SK-N-SH treated with all-trans-retinoic acid at 6 μM for 48 hours (cell line): ENCODE measurements at regions not wholly inside any gene's neighbourhood (a gene's known extent, or its start where the extent isn't known, plus 50 kb on each side); places are given as distances from the start of the nearest gene placed in this dataset.

Experiments used
- ATAC-seq: fragments of 200-7000 bp; cut with Tn5 transposase; 3 replicates; pipeline ENCODE4 v1.9.1; 2020; ENCODE audit warnings: mild to moderate bottlenecking, moderate library complexity
- ARNTL ChIP-seq: fragments of 450-650 bp; formaldehyde crosslinking; IDR thresholded peaks from 2 replicates; pipeline ENCODE4 v1.5.0; 2020; ENCODE audit warnings: low read depth, mild to moderate bottlenecking, moderate library complexity, borderline replicate concordance
- BACH2 ChIP-seq: fragments of 250-450 bp; sonication (Bioruptor Pico); IDR thresholded peaks from 2 replicates; pipeline ENCODE4 v1.9.0; 2021; ENCODE audit warnings: mild to moderate bottlenecking, borderline replicate concordance
- CREB5 ChIP-seq: fragments of 250-450 bp; sonication (Bioruptor Pico); IDR thresholded peaks from 2 replicates; pipeline ENCODE4 v1.5.1; 2020; ENCODE audit warnings: low read depth, mild to moderate bottlenecking, moderate library complexity
- CSDC2 ChIP-seq: fragments of 250-450 bp; sonication (Bioruptor Pico); IDR thresholded peaks from 2 replicates; pipeline ENCODE4 v1.5.0; 2020; ENCODE audit warnings: mild to moderate bottlenecking, moderate library complexity
- ESRRG ChIP-seq: fragments of 250-450 bp; sonication (Bioruptor Pico); IDR thresholded peaks from 2 replicates; pipeline ENCODE4 v1.6.1; 2021; ENCODE audit warnings: mild to moderate bottlenecking
- GLIS3 ChIP-seq: fragments of 250-450 bp; sonication (Bioruptor Pico); IDR thresholded peaks from 2 replicates; pipeline ENCODE4 v1.5.0; 2020; ENCODE audit warnings: mild to moderate bottlenecking, moderate library complexity
- ISL1 ChIP-seq: fragments of 250-450 bp; sonication (Bioruptor Pico); IDR thresholded peaks from 2 replicates; pipeline ENCODE4 v2.1.2; 2022; ENCODE audit warnings: mild to moderate bottlenecking, moderate library complexity
- OSR1 ChIP-seq: fragments of 250-450 bp; sonication (Bioruptor Pico); IDR thresholded peaks from 2 replicates; pipeline ENCODE4 v1.8.0; 2022; ENCODE audit warnings: moderate library complexity, mild to moderate bottlenecking, inconsistent platforms
- POU6F1 ChIP-seq: fragments of 250-450 bp; sonication (Bioruptor Pico); IDR thresholded peaks from 2 replicates; pipeline ENCODE4 v1.8.0; 2021; ENCODE audit warnings: low read depth, mild to moderate bottlenecking, moderate library complexity, borderline replicate concordance
- RARB ChIP-seq: fragments of 250-450 bp; sonication (Bioruptor Pico); IDR thresholded peaks from 2 replicates; pipeline ENCODE4 v1.8.0; 2021; ENCODE audit warnings: mild to moderate bottlenecking, moderate library complexity
- SNAI2 ChIP-seq: fragments of 250-450 bp; sonication (Bioruptor Pico); IDR thresholded peaks from 2 replicates; pipeline ENCODE4 v1.5.0; 2020; ENCODE audit warnings: mild to moderate bottlenecking, moderate library complexity
- TCF4 ChIP-seq: fragments of 250-450 bp; sonication (Bioruptor Pico); IDR thresholded peaks from 2 replicates; pipeline ENCODE4 v1.8.0; 2021; ENCODE audit warnings: mild to moderate bottlenecking, moderate library complexity, borderline replicate concordance
- TOX ChIP-seq: fragments of 250-450 bp; sonication (Bioruptor Pico); IDR thresholded peaks from 2 replicates; pipeline ENCODE4 v1.8.0; 2021; ENCODE audit warnings: mild to moderate bottlenecking, moderate library complexity, borderline replicate concordance
- ZC3H10 ChIP-seq: fragments of 250-450 bp; sonication (Bioruptor Pico); IDR thresholded peaks from 2 replicates; pipeline ENCODE4 v1.5.1; 2021; ENCODE audit warnings: mild to moderate bottlenecking, moderate library complexity
- ZFP3 ChIP-seq: fragments of 250-450 bp; sonication (Bioruptor Pico); IDR thresholded peaks from 2 replicates; pipeline ENCODE4 v1.5.0; 2020; ENCODE audit warnings: mild to moderate bottlenecking, moderate library complexity
- ZFP30 ChIP-seq: fragments of 450-650 bp; formaldehyde crosslinking; IDR thresholded peaks from 2 replicates; pipeline ENCODE4 v1.5.0; 2022; ENCODE audit warnings: mild to moderate bottlenecking, moderate library complexity
- ZNF70 ChIP-seq: fragments of 450-650 bp; formaldehyde crosslinking; IDR thresholded peaks from 2 replicates; pipeline ENCODE4 v1.5.0; 2020; ENCODE audit warnings: mild to moderate bottlenecking, moderate library complexity
- ZNF8 ChIP-seq: fragments of 450-650 bp; formaldehyde crosslinking; IDR thresholded peaks from 2 replicates; pipeline ENCODE4 v1.5.0; 2020; ENCODE audit warnings: mild to moderate bottlenecking, moderate library complexity
- TF ChIP-seq, protein P1 (sequence below): fragments of 250-450 bp; sonication (Bioruptor Pico); IDR thresholded peaks from 2 replicates; pipeline ENCODE4 v1.5.0; 2020; ENCODE audit warnings: mild to moderate bottlenecking, moderate library complexity

- TF ChIP-seq GLIS3 (CRISPR knock-in tag): no peak
- no peak for TF ChIP-seq TOX
- TF ChIP-seq ISL1 (CRISPR knock-in tag): no peak
- no peak for TF ChIP-seq ZFP3 (CRISPR knock-in tag)
- no peak for TF ChIP-seq ZFP30
- TF ChIP-seq CSDC2 (CRISPR knock-in tag): no peak
- TF ChIP-seq ZNF70 (CRISPR knock-in tag): no peak
- TF ChIP-seq BACH2: no peak
- TF ChIP-seq, protein P1, sequence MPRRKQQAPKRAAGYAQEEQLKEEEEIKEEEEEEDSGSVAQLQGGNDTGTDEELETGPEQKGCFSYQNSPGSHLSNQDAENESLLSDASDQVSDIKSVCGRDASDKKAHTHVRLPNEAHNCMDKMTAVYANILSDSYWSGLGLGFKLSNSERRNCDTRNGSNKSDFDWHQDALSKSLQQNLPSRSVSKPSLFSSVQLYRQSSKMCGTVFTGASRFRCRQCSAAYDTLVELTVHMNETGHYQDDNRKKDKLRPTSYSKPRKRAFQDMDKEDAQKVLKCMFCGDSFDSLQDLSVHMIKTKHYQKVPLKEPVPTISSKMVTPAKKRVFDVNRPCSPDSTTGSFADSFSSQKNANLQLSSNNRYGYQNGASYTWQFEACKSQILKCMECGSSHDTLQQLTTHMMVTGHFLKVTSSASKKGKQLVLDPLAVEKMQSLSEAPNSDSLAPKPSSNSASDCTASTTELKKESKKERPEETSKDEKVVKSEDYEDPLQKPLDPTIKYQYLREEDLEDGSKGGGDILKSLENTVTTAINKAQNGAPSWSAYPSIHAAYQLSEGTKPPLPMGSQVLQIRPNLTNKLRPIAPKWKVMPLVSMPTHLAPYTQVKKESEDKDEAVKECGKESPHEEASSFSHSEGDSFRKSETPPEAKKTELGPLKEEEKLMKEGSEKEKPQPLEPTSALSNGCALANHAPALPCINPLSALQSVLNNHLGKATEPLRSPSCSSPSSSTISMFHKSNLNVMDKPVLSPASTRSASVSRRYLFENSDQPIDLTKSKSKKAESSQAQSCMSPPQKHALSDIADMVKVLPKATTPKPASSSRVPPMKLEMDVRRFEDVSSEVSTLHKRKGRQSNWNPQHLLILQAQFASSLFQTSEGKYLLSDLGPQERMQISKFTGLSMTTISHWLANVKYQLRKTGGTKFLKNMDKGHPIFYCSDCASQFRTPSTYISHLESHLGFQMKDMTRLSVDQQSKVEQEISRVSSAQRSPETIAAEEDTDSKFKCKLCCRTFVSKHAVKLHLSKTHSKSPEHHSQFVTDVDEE (CRISPR knock-in tag): no peak
- no peak for ATAC-seq
Measured at GRCh38 chr6:141704151-141704550, 428.6 kb upstream of the GJE1 start.

- TF ChIP-seq CSDC2 (CRISPR knock-in tag) (no peak), ZNF70 (CRISPR knock-in tag) (no peak), ZC3H10 (no peak), RARB (CRISPR knock-in tag) (no peak), ESRRG (CRISPR knock-in tag) (no peak), TCF4 (no peak), TOX (no peak), ISL1 (CRISPR knock-in tag) (no peak)
- ATAC-seq: no peak
Measured at GRCh38 chr6:141701732-141702131, 431.0 kb upstream of the GJE1 start.

DNA sequence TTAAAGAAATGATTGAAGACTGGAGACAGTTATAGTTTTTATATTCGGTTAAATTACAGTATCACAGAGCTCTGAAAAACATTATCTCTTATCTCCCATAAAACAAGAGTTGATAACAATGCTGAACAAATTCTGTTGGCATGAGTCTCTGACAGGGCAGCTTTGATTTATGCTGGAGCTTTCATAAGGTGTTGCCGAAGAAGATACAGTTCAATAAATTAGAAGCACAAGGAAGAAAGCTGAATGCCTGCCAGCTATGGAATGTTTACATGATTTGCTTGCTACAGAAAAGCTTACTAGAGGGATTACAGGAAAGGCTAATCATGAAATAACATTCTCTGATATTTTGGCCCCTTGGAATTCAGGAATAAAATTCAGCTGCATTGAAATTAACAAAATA is 431.9 kb upstream of the GJE1 start:
- no peak; the same call in 2 of the 3 replicates for ATAC-seq
- TF ChIP-seq CSDC2 (CRISPR knock-in tag) (no peak), ESRRG (CRISPR knock-in tag) (no peak), ZNF8 (CRISPR knock-in tag) (no peak), OSR1 (no peak), SNAI2 (no peak), TCF4 (no peak), RARB (CRISPR knock-in tag) (no peak), GLIS3 (CRISPR knock-in tag) (no peak), ZC3H10 (no peak), BACH2 (no peak), TOX (no peak)
- TF ChIP-seq, protein P1 (CRISPR knock-in tag): no peak

DNA sequence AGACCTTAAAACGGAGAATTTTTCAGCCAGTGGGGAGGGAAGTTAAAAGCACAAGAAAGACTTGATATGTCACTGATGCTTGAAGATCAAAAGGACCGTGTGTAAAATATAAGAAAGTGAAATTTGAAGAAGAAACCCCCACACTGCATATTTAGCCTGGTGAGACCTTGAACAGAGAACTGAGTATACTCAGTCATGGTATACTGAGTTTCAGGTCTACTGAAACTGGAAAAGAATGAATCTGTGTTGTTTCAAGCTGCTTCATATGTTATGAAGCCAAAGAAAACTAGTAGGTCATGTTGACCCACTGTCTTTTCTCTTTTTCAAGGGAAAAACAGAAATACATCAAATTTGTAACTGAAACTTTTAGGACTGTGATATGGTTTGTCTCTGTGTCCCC is 443.8 kb upstream of the GJE1 start:
- TF ChIP-seq ESRRG (CRISPR knock-in tag): no peak
- TF ChIP-seq CREB5: no peak
- no peak for TF ChIP-seq ZNF70 (CRISPR knock-in tag)
- TF ChIP-seq ARNTL (CRISPR knock-in tag): no peak
- TF ChIP-seq, all 23 proteins: peak for 0
- ATAC-seq: no peak

GRCh38 chr6:141685416-141685815 is 447.3 kb upstream of the GJE1 start:
- TF ChIP-seq, protein P1 (CRISPR knock-in tag): no peak
- TF ChIP-seq RARB (CRISPR knock-in tag) (no peak), TCF4 (no peak), CREB5 (no peak), TOX (no peak), POU6F1 (CRISPR knock-in tag) (no peak), CSDC2 (CRISPR knock-in tag) (no peak), ZFP3 (CRISPR knock-in tag) (no peak)
- no peak for ATAC-seq
